ENCODE measurements at regions not wholly inside any gene's neighbourhood (a gene's known extent, or its start where the extent isn't known, plus 50 kb on each side); places are given as distances from the start of the nearest gene placed in this dataset.
A peak's percentile ranks its signal among the peaks of the same experiment; 100 is the strongest.

GRCh38 chr16:85245307-85246172 is 133.3 kb upstream of the CIBAR2 start:
- DNase-seq = peak; percentile 54 to 68
- Histone ChIP-seq H3K9me3 (ENCODE audit: control insufficient read depth, low read depth, low read length) (no peaks in the 10 kb centered on the region), H3K36me3 (ENCODE audit: control insufficient read depth, insufficient read depth, low read length) (no peaks in the 10 kb centered on the region), H3K4me3 (ENCODE audit: low read length) (no peak overlapping the region), H3K27me3 (ENCODE audit: control insufficient read depth, insufficient read depth, low read length) (no peaks in the 10 kb centered on the region), H3K4me1 (ENCODE audit: control insufficient read depth, insufficient read depth, low read length) (peaks cover 14% of the 10 kb centered on the region), H3K27ac (ENCODE audit: low read length) (no peak overlapping the region)
- 35% methylated on average over 2 of the region's 24 CpGs for WGBS (ENCODE audit: insufficient coverage, low lambda C conversion rate)

GRCh38 chr16:85246473-85246872 is 134.2 kb upstream of the CIBAR2 start:
- Histone ChIP-seq H3K27me3 (ENCODE audit: control insufficient read depth, insufficient read depth, low read length) (no peaks in the 10 kb centered on the region), H3K27ac (ENCODE audit: low read length) (no peak overlapping the region), H3K36me3 (ENCODE audit: control insufficient read depth, insufficient read depth, low read length) (peaks cover 3% of the 10 kb centered on the region), H3K4me1 (ENCODE audit: control insufficient read depth, insufficient read depth, low read length) (peaks cover 14% of the 10 kb centered on the region), H3K4me3 (ENCODE audit: low read length) (no peak overlapping the region), H3K9me3 (ENCODE audit: control insufficient read depth, low read depth, low read length) (peaks cover 4% of the 10 kb centered on the region)
- DNase-seq = no peak
- whole genome bisulfite sequencing (ENCODE audit: insufficient coverage, low lambda C conversion rate) = no CpG with 5 or more reads among the region's 8 CpGs

DNA sequence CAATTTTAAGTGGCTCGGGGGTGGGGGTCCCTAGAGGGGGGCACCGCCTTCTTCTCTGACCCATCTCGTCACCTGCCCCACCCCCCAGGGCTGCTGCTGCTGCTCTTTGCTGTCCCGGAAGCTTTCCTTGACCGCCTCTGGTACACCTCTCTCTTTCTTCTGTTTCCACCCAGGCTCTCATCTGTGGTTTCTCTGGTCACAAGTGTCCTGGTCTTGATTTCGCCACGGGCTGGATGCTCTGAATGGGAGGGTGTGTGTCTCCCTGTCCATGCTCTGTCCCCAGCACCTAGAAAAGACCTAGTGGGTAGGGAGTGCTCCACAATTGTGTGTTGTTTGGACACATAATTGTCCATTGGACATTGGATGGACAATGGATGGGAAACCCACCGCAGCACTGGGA is 134.7 kb upstream of the CIBAR2 start:
- no peaks in the 10 kb centered on the region for H3K27me3 ChIP-seq (ENCODE audit: control insufficient read depth, insufficient read depth, low read length)
- H3K27ac ChIP-seq (ENCODE audit: low read length) = no peak overlapping the region
- no peak for DNase-seq
- H3K9me3 ChIP-seq (ENCODE audit: control insufficient read depth, low read depth, low read length) = peaks cover 4% of the 10 kb centered on the region
- no CpG with 5 or more reads among the region's 8 CpGs for WGBS (ENCODE audit: insufficient coverage, low lambda C conversion rate)
- H3K4me1 ChIP-seq (ENCODE audit: control insufficient read depth, insufficient read depth, low read length) = peaks cover 14% of the 10 kb centered on the region
- no peak overlapping the region for H3K4me3 ChIP-seq (ENCODE audit: low read length)
- peaks cover 3% of the 10 kb centered on the region for H3K36me3 ChIP-seq (ENCODE audit: control insufficient read depth, insufficient read depth, low read length)

DNA sequence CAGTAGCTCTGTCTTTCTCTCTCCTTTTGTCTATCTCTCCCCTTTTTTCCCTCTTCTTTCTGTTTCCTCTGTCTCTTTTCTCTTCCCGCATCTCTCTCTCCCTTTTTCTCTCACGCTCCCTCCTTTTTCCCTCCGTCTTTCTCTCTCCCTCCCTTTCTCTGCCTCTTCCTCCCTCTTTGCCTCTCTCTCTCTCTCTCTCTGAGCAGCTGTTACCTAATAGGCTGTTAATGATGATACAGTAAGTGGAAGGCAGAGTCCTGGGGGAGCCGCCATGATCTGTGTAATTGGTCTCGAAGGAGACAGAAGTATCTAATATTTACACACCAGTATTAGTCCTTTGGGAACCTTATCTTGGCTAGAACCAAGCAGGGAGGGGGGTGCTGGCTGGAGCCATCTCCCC is 136.1 kb upstream of the CIBAR2 start:
- no peaks in the 10 kb centered on the region for H3K27me3 ChIP-seq (ENCODE audit: control insufficient read depth, insufficient read depth, low read length)
- H3K4me3 ChIP-seq (ENCODE audit: low read length) = no peak overlapping the region
- no peak for DNase-seq
- H3K36me3 ChIP-seq (ENCODE audit: control insufficient read depth, insufficient read depth, low read length) = peaks cover 3% of the 10 kb centered on the region
- peaks cover 4% of the 10 kb centered on the region for H3K9me3 ChIP-seq (ENCODE audit: control insufficient read depth, low read depth, low read length)
- WGBS (ENCODE audit: insufficient coverage, low lambda C conversion rate) = 65% methylated on average over 3 of the region's 5 CpGs
- H3K27ac ChIP-seq (ENCODE audit: low read length) = no peak overlapping the region
- peaks cover 7% of the 10 kb centered on the region for H3K4me1 ChIP-seq (ENCODE audit: control insufficient read depth, insufficient read depth, low read length)

GRCh38 chr16:85248857-85249256 is 136.6 kb upstream of the CIBAR2 start:
- H3K27me3 ChIP-seq (ENCODE audit: control insufficient read depth, insufficient read depth, low read length) = no peaks in the 10 kb centered on the region
- peaks cover 4% of the 10 kb centered on the region for H3K9me3 ChIP-seq (ENCODE audit: control insufficient read depth, low read depth, low read length)
- WGBS (ENCODE audit: insufficient coverage, low lambda C conversion rate) = no CpG with 5 or more reads among the region's 7 CpGs
- H3K36me3 ChIP-seq (ENCODE audit: control insufficient read depth, insufficient read depth, low read length) = peaks cover 3% of the 10 kb centered on the region
- no peak overlapping the region for H3K27ac ChIP-seq (ENCODE audit: low read length)
- no peak for DNase-seq
- no peak overlapping the region for H3K4me3 ChIP-seq (ENCODE audit: low read length)
- H3K4me1 ChIP-seq (ENCODE audit: control insufficient read depth, insufficient read depth, low read length) = peaks cover 5% of the 10 kb centered on the region

GRCh38 chr16:85249418-85250146 is 137.3 kb upstream of the CIBAR2 start:
- WGBS (ENCODE audit: insufficient coverage, low lambda C conversion rate) = no CpG with 5 or more reads among the region's 31 CpGs
- DNase-seq = no peak

GRCh38 chr16:85250147-85250463 is 137.8 kb upstream of the CIBAR2 start:
- WGBS (ENCODE audit: insufficient coverage, low lambda C conversion rate) = no CpG with 5 or more reads among the region's 13 CpGs
- H3K27me3 ChIP-seq (ENCODE audit: control insufficient read depth, insufficient read depth, low read length) = no peaks in the 10 kb centered on the region

More at GRCh38 chr16:85249418-85250146, 137.3 kb upstream of the CIBAR2 start:
- Histone ChIP-seq H3K4me1 (ENCODE audit: control insufficient read depth, insufficient read depth, low read length) (peaks cover 5% of the 10 kb centered on the region), H3K27ac (ENCODE audit: low read length) (no peak overlapping the region), H3K36me3 (ENCODE audit: control insufficient read depth, insufficient read depth, low read length) (peaks cover 3% of the 10 kb centered on the region), H3K27me3 (ENCODE audit: control insufficient read depth, insufficient read depth, low read length) (no peaks in the 10 kb centered on the region), H3K4me3 (ENCODE audit: low read length) (no peak overlapping the region), H3K9me3 (ENCODE audit: control insufficient read depth, low read depth, low read length) (peaks cover 4% of the 10 kb centered on the region)

DNA sequence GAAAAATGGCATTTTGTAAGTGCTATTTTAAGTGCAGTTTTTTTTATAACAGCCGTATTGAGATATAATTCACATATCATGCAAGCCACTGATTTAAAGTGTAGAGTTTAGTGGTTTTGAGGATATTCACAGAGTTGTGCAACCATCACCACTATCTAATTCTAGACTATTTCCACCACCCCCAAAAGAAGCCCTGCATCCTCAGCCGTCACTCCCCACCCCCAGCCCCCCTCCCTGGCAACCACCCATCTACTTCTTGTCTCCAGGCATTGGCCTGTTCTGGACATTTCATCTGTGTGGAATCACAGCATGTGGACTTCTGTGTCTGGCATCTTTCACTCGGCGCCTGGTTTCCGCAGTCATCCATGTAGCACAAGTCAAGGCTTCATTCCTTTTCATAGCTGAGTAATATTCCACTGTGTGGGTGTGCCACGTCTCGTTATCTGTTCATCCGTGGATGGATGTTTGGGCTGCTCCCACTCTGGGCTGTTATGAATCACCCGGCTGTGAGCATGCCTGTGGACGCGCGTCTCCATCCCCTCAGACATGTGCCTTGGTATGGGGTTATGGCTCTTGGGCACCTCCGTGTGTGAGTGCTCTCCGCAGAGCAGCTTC is 138.4 kb upstream of the CIBAR2 start:
- DNase-seq = no peak
- H3K4me3 ChIP-seq (ENCODE audit: low read length) = no peak overlapping the region
- H3K27me3 ChIP-seq (ENCODE audit: control insufficient read depth, insufficient read depth, low read length) = no peaks in the 10 kb centered on the region
- H3K4me1 ChIP-seq (ENCODE audit: control insufficient read depth, insufficient read depth, low read length) = peaks cover 2% of the 10 kb centered on the region
- H3K9me3 ChIP-seq (ENCODE audit: control insufficient read depth, low read depth, low read length) = peaks cover 4% of the 10 kb centered on the region
- WGBS (ENCODE audit: insufficient coverage, low lambda C conversion rate) = no CpG with 5 or more reads among the region's 14 CpGs
- H3K27ac ChIP-seq (ENCODE audit: low read length) = no peak overlapping the region
- H3K36me3 ChIP-seq (ENCODE audit: control insufficient read depth, insufficient read depth, low read length) = peaks cover 3% of the 10 kb centered on the region

More at GRCh38 chr16:85250147-85250463, 137.8 kb upstream of the CIBAR2 start:
- Histone ChIP-seq H3K9me3 (ENCODE audit: control insufficient read depth, low read depth, low read length) (peaks cover 4% of the 10 kb centered on the region), H3K4me1 (ENCODE audit: control insufficient read depth, insufficient read depth, low read length) (peaks cover 5% of the 10 kb centered on the region), H3K27ac (ENCODE audit: low read length) (no peak overlapping the region), H3K4me3 (ENCODE audit: low read length) (no peak overlapping the region), H3K36me3 (ENCODE audit: control insufficient read depth, insufficient read depth, low read length) (peaks cover 3% of the 10 kb centered on the region)
- no peak for DNase-seq

- Histone ChIP-seq H3K4me3 (ENCODE audit: low read length) (no peak overlapping the region), H3K27me3 (ENCODE audit: control insufficient read depth, insufficient read depth, low read length) (no peaks in the 10 kb centered on the region), H3K36me3 (ENCODE audit: control insufficient read depth, insufficient read depth, low read length) (peaks cover 3% of the 10 kb centered on the region), H3K27ac (ENCODE audit: low read length) (no peak overlapping the region), H3K4me1 (ENCODE audit: control insufficient read depth, insufficient read depth, low read length) (no peaks in the 10 kb centered on the region), H3K9me3 (ENCODE audit: control insufficient read depth, low read depth, low read length) (peaks cover 4% of the 10 kb centered on the region)
- WGBS (ENCODE audit: insufficient coverage, low lambda C conversion rate) = no CpG with 5 or more reads among the region's 21 CpGs
- no peak for DNase-seq
Observed at GRCh38 chr16:85251225-85251760, 139.0 kb upstream of the CIBAR2 start.

- H3K27me3 ChIP-seq (ENCODE audit: control insufficient read depth, insufficient read depth, low read length) = no peaks in the 10 kb centered on the region
- WGBS (ENCODE audit: insufficient coverage, low lambda C conversion rate) = no CpG with 5 or more reads among the region's 14 CpGs
- no peak overlapping the region for H3K4me3 ChIP-seq (ENCODE audit: low read length)
- peaks cover 3% of the 10 kb centered on the region for H3K36me3 ChIP-seq (ENCODE audit: control insufficient read depth, insufficient read depth, low read length)
- DNase-seq = no peak
- no peaks in the 10 kb centered on the region for H3K4me1 ChIP-seq (ENCODE audit: control insufficient read depth, insufficient read depth, low read length)
- no peak overlapping the region for H3K27ac ChIP-seq (ENCODE audit: low read length)
- H3K9me3 ChIP-seq (ENCODE audit: control insufficient read depth, low read depth, low read length) = peaks cover 4% of the 10 kb centered on the region
Observed at GRCh38 chr16:85252014-85252413, 139.7 kb upstream of the CIBAR2 start.
